Embryonic facial prominence (tissue), 1 donor: ENCODE measurements at regions not wholly inside any gene's neighbourhood (a gene's known extent, or its start where the extent isn't known, plus 50 kb on each side); places are given as distances from the start of the nearest gene placed in this dataset.
"Not testable (repeated sequence)": the region's sequence is repeated elsewhere in the genome, so short reads cannot be mapped to it uniquely, and the experiment has no call there.

ENCODE experiments used
- DNase-seq: peaks from one replicate; pipeline ENCODE4 v3.0.0-alpha.2; 2016; ENCODE audit errors: extremely low spot score

- DNase-seq = not testable (repeated sequence)
Measured at GRCh38 chr2:11951492-11951891, 205.1 kb downstream of the LPIN1 start.

GRCh38 chr2:11953258-11953657, 206.8 kb downstream of the LPIN1 start:
- DNase-seq = no peak

- no peak for DNase-seq
Measured at GRCh38 chr2:11955314-11955713, 208.9 kb downstream of the LPIN1 start.

GRCh38 chr2:11955884-11956291, 209.5 kb downstream of the LPIN1 start:
- no peak for DNase-seq

GRCh38 chr2:11962707-11963328, 216.4 kb downstream of the LPIN1 start:
- DNase-seq = no peak

- no peak for DNase-seq
Measured at GRCh38 chr2:11963966-11964365, 217.5 kb downstream of the LPIN1 start.

GRCh38 chr2:11967946-11968465, 221.6 kb downstream of the LPIN1 start:
- no peak for DNase-seq

GRCh38 chr2:11968521-11968920, 222.1 kb downstream of the LPIN1 start:
- DNase-seq = no peak

- no peak for DNase-seq
Measured at GRCh38 chr2:11969774-11970173, 223.3 kb downstream of the LPIN1 start.

GRCh38 chr2:11974573-11974972, 228.1 kb downstream of the LPIN1 start:
- no peak for DNase-seq

- no peak for DNase-seq
Measured at GRCh38 chr2:11975373-11975772, 228.9 kb downstream of the LPIN1 start.

- no peak for DNase-seq
Measured at GRCh38 chr2:11976073-11976472, 229.6 kb downstream of the LPIN1 start.

- DNase-seq = no peak
Measured at GRCh38 chr2:11977766-11978524, 231.5 kb downstream of the LPIN1 start.

- no peak for DNase-seq
Measured at GRCh38 chr2:11980809-11981208, 234.4 kb downstream of the LPIN1 start.

GRCh38 chr2:11983401-11983800, 237.0 kb downstream of the LPIN1 start:
- no peak for DNase-seq

- no peak for DNase-seq
Measured at GRCh38 chr2:11983870-11984269, 237.4 kb downstream of the LPIN1 start.

GRCh38 chr2:11984316-11985158, 238.1 kb downstream of the LPIN1 start:
- DNase-seq = no peak

- no peak for DNase-seq
Measured at GRCh38 chr2:11985817-11986566, 239.6 kb downstream of the LPIN1 start.

GRCh38 chr2:11987151-11987550, 240.7 kb downstream of the LPIN1 start:
- DNase-seq = no peak

GRCh38 chr2:11988691-11989353, 242.4 kb downstream of the LPIN1 start:
- DNase-seq = no peak

GRCh38 chr2:11989354-11989703, 242.9 kb downstream of the LPIN1 start:
- DNase-seq = no peak
